ENCODE measurements at regions not wholly inside any gene's neighbourhood (a gene's known extent, or its start where the extent isn't known, plus 50 kb on each side); places are given as distances from the start of the nearest gene placed in this dataset.
"Not testable (repeated sequence)": the region's sequence is repeated elsewhere in the genome, so short reads cannot be mapped to it uniquely, and the experiment has no call there.

DNA sequence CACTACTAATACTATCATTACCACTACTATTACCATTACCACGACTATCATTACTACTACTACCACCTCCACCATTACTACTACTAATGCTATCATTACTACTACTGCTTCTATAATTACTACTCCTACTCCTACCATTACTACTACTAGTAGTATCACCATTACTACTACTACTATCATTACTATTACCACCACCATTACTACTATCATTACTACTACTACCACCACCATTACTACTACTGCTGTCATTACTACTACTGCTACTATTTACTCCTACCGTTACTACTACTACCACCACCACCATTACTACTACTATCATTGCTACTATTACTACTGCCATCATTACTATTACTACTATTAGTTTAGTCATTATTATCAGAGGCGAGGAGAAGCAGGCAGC, 140.9 kb upstream of the KCNJ15 start:
- DNase-seq (ENCODE audit: low read depth, low spot score), result no peak
- in situ Hi-C loops (cut with HindIII; ENCODE audit: low pct_unique_long_range_greater_than_20kb, low sequenced_read_pairs) (no loop called here), intact Hi-C loops (cut with micrococcal nuclease; ENCODE audit: unreplicated experiment) (no loop called here)
- no peaks in the 10 kb centered on the region for H3K9me3 ChIP-seq (ENCODE audit: control insufficient read depth, insufficient read depth, low read depth, low read length)
- H3K27ac ChIP-seq (ENCODE audit: low read length), result no peak overlapping the region
- no TSS peak for BruUV-seq (replicated peaks)
- H3K4me3 ChIP-seq (ENCODE audit: low read depth in 2 of 2, low read length in 2 of 2), result no peak overlapping the region
- CTCF ChIA-PET, result interaction anchor here (0.7 kb wide), 1 partner anchor 363 kb away, joined by 4 read pairs; no protein-coding TSS in a partner anchor
- no peaks in the 10 kb centered on the region; the same call in 1 of the 2 replicates for H3K27me3 ChIP-seq (ENCODE audit: control insufficient read depth, insufficient read depth, low read length)
- POLR2A ChIA-PET, result no interaction called here
- ATAC-seq, result no peak
- no peaks in the 10 kb centered on the region for H3K4me1 ChIP-seq (ENCODE audit: control insufficient read depth, insufficient read depth, low read length)
- no peaks in the 10 kb centered on the region for H3K36me3 ChIP-seq (ENCODE audit: control insufficient read depth, insufficient read depth, low read length)
- TF ChIP-seq, protein P1, sequence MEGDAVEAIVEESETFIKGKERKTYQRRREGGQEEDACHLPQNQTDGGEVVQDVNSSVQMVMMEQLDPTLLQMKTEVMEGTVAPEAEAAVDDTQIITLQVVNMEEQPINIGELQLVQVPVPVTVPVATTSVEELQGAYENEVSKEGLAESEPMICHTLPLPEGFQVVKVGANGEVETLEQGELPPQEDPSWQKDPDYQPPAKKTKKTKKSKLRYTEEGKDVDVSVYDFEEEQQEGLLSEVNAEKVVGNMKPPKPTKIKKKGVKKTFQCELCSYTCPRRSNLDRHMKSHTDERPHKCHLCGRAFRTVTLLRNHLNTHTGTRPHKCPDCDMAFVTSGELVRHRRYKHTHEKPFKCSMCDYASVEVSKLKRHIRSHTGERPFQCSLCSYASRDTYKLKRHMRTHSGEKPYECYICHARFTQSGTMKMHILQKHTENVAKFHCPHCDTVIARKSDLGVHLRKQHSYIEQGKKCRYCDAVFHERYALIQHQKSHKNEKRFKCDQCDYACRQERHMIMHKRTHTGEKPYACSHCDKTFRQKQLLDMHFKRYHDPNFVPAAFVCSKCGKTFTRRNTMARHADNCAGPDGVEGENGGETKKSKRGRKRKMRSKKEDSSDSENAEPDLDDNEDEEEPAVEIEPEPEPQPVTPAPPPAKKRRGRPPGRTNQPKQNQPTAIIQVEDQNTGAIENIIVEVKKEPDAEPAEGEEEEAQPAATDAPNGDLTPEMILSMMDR (IDR thresholded peaks at IDR 0.05), result no peak
- no peak for TF ChIP-seq SIN3A (IDR thresholded peaks at IDR 0.05; ENCODE audit: borderline replicate concordance, insufficient read depth, low read depth, low read length)
- TF ChIP-seq, protein P2, sequence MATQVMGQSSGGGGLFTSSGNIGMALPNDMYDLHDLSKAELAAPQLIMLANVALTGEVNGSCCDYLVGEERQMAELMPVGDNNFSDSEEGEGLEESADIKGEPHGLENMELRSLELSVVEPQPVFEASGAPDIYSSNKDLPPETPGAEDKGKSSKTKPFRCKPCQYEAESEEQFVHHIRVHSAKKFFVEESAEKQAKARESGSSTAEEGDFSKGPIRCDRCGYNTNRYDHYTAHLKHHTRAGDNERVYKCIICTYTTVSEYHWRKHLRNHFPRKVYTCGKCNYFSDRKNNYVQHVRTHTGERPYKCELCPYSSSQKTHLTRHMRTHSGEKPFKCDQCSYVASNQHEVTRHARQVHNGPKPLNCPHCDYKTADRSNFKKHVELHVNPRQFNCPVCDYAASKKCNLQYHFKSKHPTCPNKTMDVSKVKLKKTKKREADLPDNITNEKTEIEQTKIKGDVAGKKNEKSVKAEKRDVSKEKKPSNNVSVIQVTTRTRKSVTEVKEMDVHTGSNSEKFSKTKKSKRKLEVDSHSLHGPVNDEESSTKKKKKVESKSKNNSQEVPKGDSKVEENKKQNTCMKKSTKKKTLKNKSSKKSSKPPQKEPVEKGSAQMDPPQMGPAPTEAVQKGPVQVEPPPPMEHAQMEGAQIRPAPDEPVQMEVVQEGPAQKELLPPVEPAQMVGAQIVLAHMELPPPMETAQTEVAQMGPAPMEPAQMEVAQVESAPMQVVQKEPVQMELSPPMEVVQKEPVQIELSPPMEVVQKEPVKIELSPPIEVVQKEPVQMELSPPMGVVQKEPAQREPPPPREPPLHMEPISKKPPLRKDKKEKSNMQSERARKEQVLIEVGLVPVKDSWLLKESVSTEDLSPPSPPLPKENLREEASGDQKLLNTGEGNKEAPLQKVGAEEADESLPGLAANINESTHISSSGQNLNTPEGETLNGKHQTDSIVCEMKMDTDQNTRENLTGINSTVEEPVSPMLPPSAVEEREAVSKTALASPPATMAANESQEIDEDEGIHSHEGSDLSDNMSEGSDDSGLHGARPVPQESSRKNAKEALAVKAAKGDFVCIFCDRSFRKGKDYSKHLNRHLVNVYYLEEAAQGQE (IDR thresholded peaks at IDR 0.05; ENCODE audit: insufficient read depth in 1 of 2, low read depth in 2 of 2, low read length in 1 of 2), result no peak
- no peak for TF ChIP-seq POLR2AphosphoS5 (IDR thresholded peaks at IDR 0.05; ENCODE audit: low read depth, low read length)
- no peak for TF ChIP-seq TCF7L2 (IDR thresholded peaks at IDR 0.05; ENCODE audit: low read depth, low read length)

DNA sequence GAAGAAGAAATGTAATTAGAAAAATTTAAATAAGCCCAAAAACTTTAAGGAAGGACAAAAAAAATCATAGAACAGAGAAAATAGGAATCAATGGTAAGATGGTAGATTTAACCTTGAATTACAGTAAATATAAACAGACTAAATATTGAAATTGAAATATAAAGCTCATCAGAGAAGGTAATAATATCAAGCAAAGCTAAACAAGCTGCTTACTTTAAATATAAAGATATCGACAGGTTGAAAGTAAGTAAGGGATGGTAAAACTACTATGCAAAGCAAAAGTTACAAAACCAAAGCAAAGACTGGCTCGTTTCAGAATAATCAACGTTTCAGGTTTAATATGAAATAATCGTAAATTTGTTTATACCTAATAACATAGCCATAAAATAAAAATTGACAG, 137.0 kb upstream of the KCNJ15 start:
- Histone ChIP-seq H3K4me3 (ENCODE audit: low read depth in 2 of 2, low read length in 2 of 2) (no peak overlapping the region), H3K9me3 (ENCODE audit: control insufficient read depth, insufficient read depth, low read depth, low read length) (no peaks in the 10 kb centered on the region), H3K27me3 (ENCODE audit: control insufficient read depth, insufficient read depth, low read length) (no peaks in the 10 kb centered on the region; the same call in 1 of the 2 replicates), H3K27ac (ENCODE audit: low read length) (no peak overlapping the region), H3K36me3 (ENCODE audit: control insufficient read depth, insufficient read depth, low read length) (no peaks in the 10 kb centered on the region), H3K4me1 (ENCODE audit: control insufficient read depth, insufficient read depth, low read length) (no peaks in the 10 kb centered on the region)
- ATAC-seq (no peak), DNase-seq (ENCODE audit: low read depth, low spot score) (no peak)
- ChIA-PET CTCF (no interaction called here), POLR2A (no interaction called here)
- in situ Hi-C loops (cut with HindIII; ENCODE audit: low pct_unique_long_range_greater_than_20kb, low sequenced_read_pairs), result no loop called here
- TF ChIP-seq TCF7L2 (IDR thresholded peaks at IDR 0.05; ENCODE audit: low read depth, low read length) (no peak), SIN3A (IDR thresholded peaks at IDR 0.05; ENCODE audit: borderline replicate concordance, insufficient read depth, low read depth, low read length) (no peak)
- TF ChIP-seq, protein P1 (IDR thresholded peaks at IDR 0.05), result no peak
- intact Hi-C loops (cut with micrococcal nuclease; ENCODE audit: unreplicated experiment), result no loop called here
- BruUV-seq (replicated peaks), result no TSS peak

DNA sequence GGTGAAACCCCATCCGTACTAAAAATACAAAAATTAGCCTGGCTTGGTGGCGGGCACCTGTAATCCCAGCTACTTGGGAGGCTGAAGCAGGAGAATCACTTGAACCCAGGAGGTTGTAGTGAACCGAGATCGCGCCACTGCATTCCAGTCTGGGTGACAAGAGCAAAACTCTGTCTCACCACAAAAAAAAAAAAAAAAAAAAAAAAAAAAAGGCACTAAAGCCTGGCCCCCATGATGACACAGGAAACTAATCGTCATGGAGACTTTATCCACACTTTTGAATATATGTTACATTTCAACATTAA, 136.2 kb upstream of the KCNJ15 start:
- in situ Hi-C loops (cut with HindIII; ENCODE audit: low pct_unique_long_range_greater_than_20kb, low sequenced_read_pairs); BruUV-seq (replicated peaks); H3K27me3 ChIP-seq (ENCODE audit: control insufficient read depth, insufficient read depth, low read length); H3K27ac ChIP-seq (ENCODE audit: low read length); H3K9me3 ChIP-seq (ENCODE audit: control insufficient read depth, insufficient read depth, low read depth, low read length); intact Hi-C loops (cut with micrococcal nuclease; ENCODE audit: unreplicated experiment); DNase-seq (ENCODE audit: low read depth, low spot score); ATAC-seq; H3K36me3 ChIP-seq (ENCODE audit: control insufficient read depth, insufficient read depth, low read length); POLR2A ChIA-PET; H3K4me3 ChIP-seq (ENCODE audit: low read depth in 2 of 2, low read length in 2 of 2); CTCF ChIA-PET; H3K4me1 ChIP-seq (ENCODE audit: control insufficient read depth, insufficient read depth, low read length): not testable (repeated sequence)
